Adipose tissue (tissue), 3 donors: ENCODE measurements at regions not wholly inside any gene's neighbourhood (a gene's known extent, or its start where the extent isn't known, plus 50 kb on each side); places are given as distances from the start of the nearest gene placed in this dataset.
"Not testable (repeated sequence)": the region's sequence is repeated elsewhere in the genome, so short reads cannot be mapped to it uniquely, and the experiment has no call there.

ENCODE experiments used
- H3K27ac ChIP-seq: one replicate; pipeline ENCODE4 v1.5.1; 2013; ENCODE audit warnings: low read depth, low read length
- WGBS, 3 donors: extraction: QIAGEN DNeasy Blood & Tissue Kit; methylation state at CpG; one replicate each; pipeline ENCODE4 v1.1.7; 2013; 5-methylcytosine and 5-hydroxymethylcytosine counted together
- donor health status: healthy with polysubstance abuse.
- donor health status: Bipolar disorder and iron deficiency.
- donor health status: healthy.

GRCh38 chr16:62760398-62760797, 724.2 kb upstream of the CDH8 start:
- no peak overlapping the region for H3K27ac ChIP-seq

- no peak overlapping the region for H3K27ac ChIP-seq
- WGBS, 3 donors: 51 to 58% (median 52%) methylated on average over 4 of the region's 4 CpGs
These were observed 719.7 kb upstream of the CDH8 start for GRCh38 chr16:62755938-62756337.

GRCh38 chr16:62752854-62753253, 716.6 kb upstream of the CDH8 start:
- 64 to 72% (median 70%) methylated on average over 3 of the region's 3 CpGs for WGBS, 3 donors
- no peak overlapping the region for H3K27ac ChIP-seq

GRCh38 chr16:62751218-62751617, 715.0 kb upstream of the CDH8 start:
- no peak overlapping the region for H3K27ac ChIP-seq
- WGBS, 3 donors: 62 to 77% (median 65%) methylated on average over 1 of the region's 1 CpG

GRCh38 chr16:62741692-62742091, 705.5 kb upstream of the CDH8 start:
- 54 to 84% (median 58%) methylated on average over 3 of the region's 3 CpGs for WGBS, 3 donors
- H3K27ac ChIP-seq: no peak overlapping the region

- WGBS, 3 donors: 39 to 56% (median 55%) methylated on average over 3 of the region's 3 CpGs
- no peak overlapping the region for H3K27ac ChIP-seq
These were observed 702.6 kb upstream of the CDH8 start for GRCh38 chr16:62738666-62739460.

GRCh38 chr16:62732092-62732491, 695.9 kb upstream of the CDH8 start:
- H3K27ac ChIP-seq: no peak overlapping the region

- not testable (repeated sequence) for H3K27ac ChIP-seq
- 85 to 95% (median 93%) methylated on average over 46 to 48 of the region's 48 CpGs for WGBS, 3 donors
These were observed 688.5 kb upstream of the CDH8 start for GRCh38 chr16:62724670-62725269.

- H3K27ac ChIP-seq: no peak overlapping the region
- WGBS, 3 donors: 71 to 73% (median 72%) methylated on average over 5 of the region's 5 CpGs
These were observed 684.4 kb upstream of the CDH8 start for GRCh38 chr16:62720651-62721050.

- 69 to 74% (median 73%) methylated on average over 2 of the region's 2 CpGs for WGBS, 3 donors
- no peak overlapping the region for H3K27ac ChIP-seq
These were observed 680.8 kb upstream of the CDH8 start for GRCh38 chr16:62717026-62717425.

GRCh38 chr16:62715701-62716100, 679.5 kb upstream of the CDH8 start:
- no peak overlapping the region for H3K27ac ChIP-seq
- WGBS, 3 donors: 64 to 65% (median 65%) methylated on average over 1 of the region's 1 CpG

- 70 to 86% (median 79%) methylated on average over 1 of the region's 1 CpG for WGBS, 3 donors
- H3K27ac ChIP-seq: no peak overlapping the region
These were observed 676.3 kb upstream of the CDH8 start for GRCh38 chr16:62712566-62712965.

- no peak overlapping the region for H3K27ac ChIP-seq
- 80 to 90% (median 86%) methylated on average over 8 of the region's 8 CpGs for WGBS, 3 donors
These were observed 675.6 kb upstream of the CDH8 start for GRCh38 chr16:62711797-62712196.

GRCh38 chr16:62709794-62710193, 673.6 kb upstream of the CDH8 start:
- no peak overlapping the region for H3K27ac ChIP-seq
- 52 to 68% (median 53%) methylated on average over 8 of the region's 8 CpGs for WGBS, 3 donors

GRCh38 chr16:62701426-62701825, 665.2 kb upstream of the CDH8 start:
- no peak overlapping the region for H3K27ac ChIP-seq
- 71 to 78% (median 72%) methylated on average over 3 of the region's 3 CpGs for WGBS, 3 donors

GRCh38 chr16:62700426-62701294, 664.4 kb upstream of the CDH8 start:
- WGBS, 3 donors: 56 to 60% (median 59%) methylated on average over 5 of the region's 5 CpGs

GRCh38 chr16:62692685-62693084, 656.4 kb upstream of the CDH8 start:
- WGBS, 3 donors: 41 to 65% (median 65%) methylated on average over 1 of the region's 1 CpG
- no peak overlapping the region for H3K27ac ChIP-seq

More at GRCh38 chr16:62700426-62701294, 664.4 kb upstream of the CDH8 start:
- no peak overlapping the region for H3K27ac ChIP-seq

- no peak overlapping the region for H3K27ac ChIP-seq
- 71 to 84% (median 78%) methylated on average over 1 of the region's 1 CpG for WGBS, 3 donors
These were observed 645.6 kb upstream of the CDH8 start for GRCh38 chr16:62681819-62682218.

GRCh38 chr16:62678796-62679195, 642.6 kb upstream of the CDH8 start:
- H3K27ac ChIP-seq: no peak overlapping the region

More at GRCh38 chr16:62678796-62679195, 642.6 kb upstream of the CDH8 start:
- 58 to 85% (median 83%) methylated on average over 4 of the region's 4 CpGs for WGBS, 3 donors
